Testis (tissue), 2 donors: ENCODE measurements at regions not wholly inside any gene's neighbourhood (a gene's known extent, or its start where the extent isn't known, plus 50 kb on each side); places are given as distances from the start of the nearest gene placed in this dataset.

Source experiments
- POLR2A ChIP-seq: fragments of 450-650 bp; IDR thresholded peaks from one replicate; pipeline ENCODE4 v1.6.1; 2017; ENCODE audit warnings: antibody characterized with exemption, mild to moderate bottlenecking, moderate library complexity
- TF ChIP-seq, protein P1 (sequence below), 3 experiments: fragments of 450-650 bp in 2 of 3; fragments of 200-600 bp in 1 of 3; sonication (generic) in 1 of 3; IDR thresholded peaks; one replicate each; pipeline ENCODE4 v1.5.1; 2016 to 2019; ENCODE audit warnings: antibody characterized with exemption in 3 of 3, mild to moderate bottlenecking in 2 of 3, moderate library complexity in 1 of 3

DNA sequence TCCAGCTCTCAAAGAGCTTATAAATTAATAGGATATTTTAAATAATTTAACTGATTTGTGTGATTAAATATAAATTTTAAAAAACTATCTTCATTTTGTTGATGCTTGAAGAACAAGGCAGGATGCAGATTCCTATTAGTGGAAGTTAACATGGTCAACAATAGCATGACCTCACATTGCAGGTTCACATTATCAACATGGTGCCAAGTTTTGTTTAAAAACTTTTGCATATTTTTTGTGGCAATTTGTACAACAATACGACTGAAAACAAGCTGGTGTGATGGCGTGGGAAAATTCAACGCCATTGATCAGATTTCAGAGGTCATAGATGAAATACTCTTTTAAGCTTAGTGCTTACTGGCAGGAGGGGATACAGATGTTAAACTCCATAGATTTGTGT is 114.1 kb upstream of the MYO10 start:
- TF ChIP-seq, protein P1, sequence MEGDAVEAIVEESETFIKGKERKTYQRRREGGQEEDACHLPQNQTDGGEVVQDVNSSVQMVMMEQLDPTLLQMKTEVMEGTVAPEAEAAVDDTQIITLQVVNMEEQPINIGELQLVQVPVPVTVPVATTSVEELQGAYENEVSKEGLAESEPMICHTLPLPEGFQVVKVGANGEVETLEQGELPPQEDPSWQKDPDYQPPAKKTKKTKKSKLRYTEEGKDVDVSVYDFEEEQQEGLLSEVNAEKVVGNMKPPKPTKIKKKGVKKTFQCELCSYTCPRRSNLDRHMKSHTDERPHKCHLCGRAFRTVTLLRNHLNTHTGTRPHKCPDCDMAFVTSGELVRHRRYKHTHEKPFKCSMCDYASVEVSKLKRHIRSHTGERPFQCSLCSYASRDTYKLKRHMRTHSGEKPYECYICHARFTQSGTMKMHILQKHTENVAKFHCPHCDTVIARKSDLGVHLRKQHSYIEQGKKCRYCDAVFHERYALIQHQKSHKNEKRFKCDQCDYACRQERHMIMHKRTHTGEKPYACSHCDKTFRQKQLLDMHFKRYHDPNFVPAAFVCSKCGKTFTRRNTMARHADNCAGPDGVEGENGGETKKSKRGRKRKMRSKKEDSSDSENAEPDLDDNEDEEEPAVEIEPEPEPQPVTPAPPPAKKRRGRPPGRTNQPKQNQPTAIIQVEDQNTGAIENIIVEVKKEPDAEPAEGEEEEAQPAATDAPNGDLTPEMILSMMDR (IDR thresholded peaks at IDR 0.05), result no peak
- no peak for TF ChIP-seq POLR2A
